ENCODE measurements at regions not wholly inside any gene's neighbourhood (a gene's known extent, or its start where the extent isn't known, plus 50 kb on each side); places are given as distances from the start of the nearest gene placed in this dataset.
"Not testable (repeated sequence)": the region's sequence is repeated elsewhere in the genome, so short reads cannot be mapped to it uniquely, and the experiment has no call there.

DNA sequence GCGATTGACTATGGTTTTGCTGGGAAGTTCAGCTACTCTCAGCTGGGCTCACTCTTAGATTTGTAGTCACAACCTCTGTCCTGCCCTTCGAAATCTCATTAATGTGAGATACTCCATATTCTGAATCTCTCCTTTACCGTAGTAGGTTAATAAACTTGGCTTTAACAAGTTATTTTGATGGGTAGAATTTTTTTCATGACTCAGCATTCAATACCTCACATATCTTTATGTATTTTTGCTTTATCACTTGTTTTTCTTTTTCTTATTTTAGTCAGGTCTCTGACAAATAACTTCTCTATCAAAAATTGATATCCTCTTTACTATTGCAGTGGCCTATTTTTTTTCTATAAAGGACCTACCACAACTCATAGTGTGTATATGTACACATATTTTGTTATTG, 855.2 kb upstream of the ADGRB3 start:
- no peak for DNase-seq

DNA sequence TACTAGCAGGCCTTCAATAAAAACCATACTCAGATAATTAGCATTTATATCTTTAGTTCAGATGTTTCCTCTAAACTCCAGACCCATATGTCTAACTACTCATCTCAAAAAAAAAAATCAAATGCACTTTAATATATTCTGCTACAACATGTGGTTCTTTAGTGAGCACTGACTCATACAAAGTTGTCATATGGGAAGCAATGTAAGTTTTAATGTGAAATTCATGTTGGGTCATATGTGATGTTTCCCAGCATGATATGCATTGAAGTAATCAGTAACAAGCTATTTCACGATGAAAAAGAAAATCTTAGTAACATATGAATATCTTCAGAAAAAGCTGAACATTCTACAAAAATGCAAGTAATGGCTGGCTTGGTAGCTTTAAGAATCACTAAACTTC, 859.7 kb upstream of the ADGRB3 start:
- no peak for DNase-seq

DNA sequence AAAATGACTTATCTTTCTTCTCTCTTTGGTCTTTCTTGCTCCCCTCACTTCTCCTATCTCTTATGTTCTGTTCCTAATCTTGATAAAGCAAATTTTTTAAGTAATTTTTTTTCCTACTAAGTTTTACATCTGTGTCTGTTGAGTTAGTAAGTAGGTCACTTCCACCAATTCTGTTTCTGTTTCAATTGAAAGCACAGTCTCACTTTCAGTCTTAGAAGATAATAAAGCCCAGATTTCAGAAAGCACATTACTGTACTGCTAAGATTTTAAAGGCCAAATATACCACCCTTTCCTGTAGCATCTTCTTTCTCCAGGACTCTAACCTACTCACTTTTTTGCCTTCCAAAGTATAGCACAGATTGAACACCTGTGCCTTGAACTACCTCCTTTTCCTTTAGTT, 866.1 kb upstream of the ADGRB3 start:
- DNase-seq, result no peak

DNA sequence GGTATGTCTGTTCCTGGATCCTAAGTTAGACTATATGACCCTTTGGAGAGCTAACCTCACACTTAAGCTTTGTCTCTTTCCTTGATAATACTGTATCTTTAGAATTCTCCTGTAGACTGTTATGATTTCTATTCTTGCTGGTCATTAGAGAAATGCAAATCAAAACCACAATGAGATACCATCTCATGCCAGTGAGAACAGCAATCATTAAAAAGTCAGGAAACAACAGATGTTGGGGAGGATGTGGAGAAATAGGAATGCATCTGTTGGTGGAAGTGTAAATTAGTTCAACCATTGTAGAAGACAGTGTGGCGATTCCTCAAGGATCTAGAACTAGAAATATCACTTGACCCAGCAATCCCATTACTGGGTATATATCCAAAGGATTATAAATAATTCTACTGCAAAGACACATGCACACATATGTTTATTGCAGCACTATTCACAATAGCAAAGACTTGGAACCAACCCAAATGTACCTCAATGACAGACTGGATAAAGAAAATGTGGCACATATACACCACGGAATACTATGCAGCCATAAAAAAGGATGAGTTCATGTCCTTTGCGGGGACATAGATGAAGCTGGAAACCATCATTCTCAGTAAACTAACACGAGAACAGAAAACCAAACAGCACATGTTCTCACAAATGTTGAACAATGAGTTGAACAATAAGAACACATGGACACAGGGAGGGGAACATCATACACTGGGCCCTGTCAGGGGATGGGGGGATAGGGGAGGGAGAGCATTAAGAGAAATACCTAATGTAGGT, 867.8 kb upstream of the ADGRB3 start:
- DNase-seq, result not testable (repeated sequence)

DNA sequence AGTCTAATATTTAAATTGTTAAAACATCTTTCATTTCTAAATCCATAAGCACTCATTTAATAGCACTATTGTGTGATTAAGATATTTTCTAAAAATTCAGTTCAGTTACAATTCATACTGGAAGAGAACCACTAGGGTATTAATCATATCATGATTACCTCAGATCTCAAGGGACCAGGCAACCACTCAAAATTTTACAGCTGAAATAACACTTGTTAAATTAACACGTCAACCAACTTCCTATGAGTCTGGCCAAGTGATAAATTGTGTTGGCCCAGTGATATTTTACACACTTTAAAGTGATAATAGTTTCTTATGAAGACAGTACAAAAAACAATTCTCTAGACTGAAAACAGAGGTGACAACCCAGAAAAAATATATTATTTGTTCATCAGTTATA, 869.0 kb upstream of the ADGRB3 start:
- no peak for DNase-seq

DNA sequence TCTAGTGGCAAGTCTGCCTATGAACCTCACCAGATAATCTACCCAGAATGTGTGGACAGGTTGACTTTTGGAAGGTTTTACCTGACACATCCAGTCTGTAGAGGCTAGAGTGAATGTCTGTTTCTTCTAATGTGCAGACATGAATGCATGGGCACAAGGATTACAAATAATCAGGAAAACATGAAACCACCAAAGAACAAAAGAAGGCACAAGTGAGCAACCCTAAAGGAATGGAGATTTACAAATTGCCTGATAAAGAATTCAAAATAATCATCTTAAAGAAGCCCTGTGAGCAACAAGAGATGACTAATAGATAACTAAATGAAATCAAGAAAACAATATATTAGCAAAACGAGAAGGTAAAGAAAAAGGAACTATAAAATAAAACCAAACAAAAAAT, 876.1 kb upstream of the ADGRB3 start:
- DNase-seq, result no peak

DNA sequence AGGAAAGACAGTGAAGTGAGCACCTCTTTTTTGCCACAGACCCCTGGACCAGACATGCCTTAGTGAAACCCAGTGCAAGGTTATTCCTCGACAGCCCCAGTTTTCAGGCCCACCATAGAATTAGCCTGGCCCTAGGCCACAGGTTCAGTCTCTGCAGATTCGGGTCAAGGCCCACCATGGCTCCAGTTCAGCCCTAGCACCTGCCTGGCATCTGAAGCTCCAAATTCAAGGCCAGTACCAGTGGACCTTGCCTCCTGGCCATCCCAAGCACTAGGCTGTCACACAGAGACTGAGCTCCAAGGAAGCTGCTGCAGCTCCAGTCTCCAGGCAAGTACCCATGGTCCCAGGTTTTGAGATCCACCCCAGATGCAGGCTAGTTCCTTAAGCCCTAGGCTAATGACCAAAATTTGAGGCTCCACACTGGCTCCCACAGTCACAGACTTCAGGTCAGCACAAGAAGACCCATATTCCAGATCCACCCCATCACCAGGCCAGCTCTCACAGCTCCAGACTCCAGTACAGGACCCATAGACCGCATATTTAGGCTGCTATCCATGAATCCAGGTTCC, 877.5 kb upstream of the ADGRB3 start:
- no peak for DNase-seq

DNA sequence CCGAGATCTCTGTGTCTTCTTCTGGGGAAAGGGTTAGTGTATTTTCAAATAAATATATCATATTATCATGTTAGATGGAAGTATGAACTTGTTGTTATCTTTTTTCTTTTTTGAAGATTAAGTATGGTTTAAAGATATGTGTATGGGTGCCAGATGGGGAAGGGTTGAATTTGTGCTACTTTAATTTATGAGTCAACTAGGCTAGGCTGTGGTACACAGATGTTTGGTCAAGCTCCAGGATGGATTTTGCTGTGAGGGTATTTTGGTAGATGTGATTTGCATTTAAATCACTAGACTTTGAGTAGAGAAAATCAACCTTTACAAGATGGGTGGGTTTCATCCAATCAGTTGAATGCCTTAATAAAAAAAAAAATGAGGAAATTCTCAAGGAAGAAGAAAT, 886.6 kb upstream of the ADGRB3 start:
- no peak for DNase-seq

DNA sequence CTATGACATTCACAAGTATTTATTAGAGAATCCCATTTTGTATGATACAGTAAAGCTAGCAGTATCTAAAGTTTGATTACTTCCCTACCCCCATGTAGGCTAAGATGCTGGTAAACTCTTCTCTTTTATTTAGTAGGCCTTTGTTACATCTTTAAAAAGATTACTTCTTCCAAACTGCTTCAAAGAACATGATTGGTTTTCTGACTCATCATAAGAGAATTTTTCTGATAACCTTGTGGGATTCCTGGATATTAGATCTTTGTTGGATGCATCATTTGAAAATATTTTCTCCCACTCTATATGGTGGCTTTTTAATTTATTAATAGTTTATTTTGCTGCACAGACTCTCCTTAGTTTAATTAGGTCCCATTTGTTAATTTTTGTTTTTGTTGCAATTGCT, 898.3 kb upstream of the ADGRB3 start:
- DNase-seq, result no peak

DNA sequence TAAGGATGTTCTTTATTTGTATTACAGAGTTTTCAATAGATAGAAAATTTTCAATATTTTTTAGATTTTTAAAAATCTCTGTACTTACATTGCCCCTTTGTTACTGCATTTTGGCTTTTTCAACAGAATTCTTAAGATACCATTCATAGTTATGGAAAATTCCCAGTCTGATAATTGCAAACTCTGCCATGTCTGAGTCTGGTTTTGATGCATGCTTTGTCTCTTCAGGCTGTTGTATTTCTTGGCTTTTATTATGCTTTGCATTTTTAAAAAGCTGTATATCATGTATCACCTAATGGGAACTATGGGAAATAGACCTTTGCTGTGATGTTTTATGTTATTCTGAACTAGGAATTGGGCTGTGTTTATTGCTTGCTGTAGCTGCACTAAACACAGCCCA, 898.9 kb upstream of the ADGRB3 start:
- DNase-seq, result no peak

DNA sequence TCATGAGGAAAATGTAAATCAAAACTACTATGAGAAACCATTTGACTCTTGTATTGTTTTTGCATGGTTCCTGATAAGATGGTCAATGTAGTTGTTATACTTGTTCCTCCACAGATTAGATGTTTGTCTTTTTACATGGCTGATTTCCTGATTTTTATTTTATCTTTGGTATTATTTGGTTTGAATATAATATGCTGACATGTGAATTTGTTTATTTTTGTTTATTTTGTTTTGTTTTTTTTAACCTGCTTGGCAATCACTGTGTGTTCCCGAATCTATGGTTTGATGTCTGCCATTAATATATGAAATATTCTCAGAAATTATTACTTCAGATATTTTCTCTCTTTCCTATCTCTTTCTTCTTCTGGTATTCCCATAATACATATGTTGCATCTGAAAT, 899.5 kb upstream of the ADGRB3 start:
- no peak for DNase-seq

DNA sequence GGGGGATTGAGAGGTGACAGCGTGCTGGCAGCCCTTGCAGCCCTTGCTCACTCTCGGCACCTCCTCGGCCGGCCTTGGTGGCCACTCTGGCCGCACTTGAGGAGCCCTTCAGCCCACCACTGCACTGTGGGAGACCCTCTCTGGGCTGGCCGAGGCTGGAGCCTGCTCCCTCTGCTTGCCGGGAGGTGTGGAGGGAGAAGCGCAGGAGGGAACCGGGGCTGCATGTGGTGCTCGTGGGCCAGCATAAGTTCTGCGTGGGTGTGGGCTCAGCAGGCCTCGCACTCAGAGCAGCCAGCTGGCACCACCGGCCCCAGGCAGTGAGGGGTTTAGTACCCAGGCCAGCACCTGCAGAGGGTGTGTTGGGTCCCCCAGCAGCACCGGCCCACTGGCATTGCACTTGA, 912.2 kb upstream of the ADGRB3 start:
- DNase-seq, result no peak

DNA sequence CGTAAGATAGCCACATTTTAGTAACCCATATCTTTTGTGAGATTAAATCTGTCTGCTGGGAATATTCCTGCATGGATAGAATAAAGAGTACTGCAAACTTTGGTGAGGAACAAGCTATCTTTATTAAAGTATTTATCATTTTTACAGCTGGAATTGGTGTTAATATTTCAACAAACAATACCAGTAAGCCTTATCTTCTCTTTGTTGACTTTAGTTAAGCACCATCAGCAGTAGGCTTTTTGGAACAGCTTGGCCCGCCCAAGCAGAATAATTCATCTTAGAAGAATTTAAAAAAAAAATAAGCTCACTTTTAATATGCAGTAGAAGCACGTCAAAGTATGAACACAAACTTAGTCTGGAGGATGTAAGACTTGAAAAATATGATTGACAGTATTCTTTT, 917.8 kb upstream of the ADGRB3 start:
- DNase-seq, result no peak

DNA sequence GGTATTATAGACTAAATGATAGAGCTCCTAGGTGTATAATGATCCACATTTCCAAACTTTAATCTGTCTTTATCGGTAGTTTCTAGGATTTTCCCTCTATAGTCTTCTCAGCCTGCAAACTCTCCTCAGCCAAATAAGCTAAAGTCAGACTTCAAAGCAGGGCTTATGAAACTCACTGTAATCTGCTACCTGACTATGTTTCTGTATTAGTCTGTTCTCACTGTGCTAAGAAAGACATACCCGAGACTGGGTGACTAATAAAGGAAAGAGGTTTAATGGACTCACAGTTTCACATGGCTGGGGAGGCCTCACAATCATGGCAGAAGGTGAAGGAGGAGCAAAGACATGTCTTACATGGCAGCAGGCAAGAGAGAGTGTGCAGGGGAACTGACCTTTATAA, 928.7 kb upstream of the ADGRB3 start:
- no peak for DNase-seq

DNA sequence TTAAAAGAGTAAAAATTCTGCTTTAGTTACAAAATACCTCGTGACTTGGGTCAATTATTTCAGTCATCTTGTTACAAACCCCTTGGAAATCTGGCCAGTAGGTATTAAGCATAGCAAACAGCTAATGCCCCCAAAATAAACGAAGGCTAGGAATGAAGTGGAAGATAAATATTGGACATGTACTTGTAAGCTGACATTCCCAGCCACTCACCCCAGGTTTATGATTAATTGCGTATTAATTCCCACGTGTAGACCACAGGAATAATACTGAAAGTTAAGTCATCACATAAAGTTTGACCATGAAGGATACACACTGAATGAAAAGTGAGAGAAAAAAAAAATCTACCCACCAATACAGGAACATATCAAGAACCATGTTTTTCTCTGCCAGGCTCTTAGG, 936.5 kb upstream of the ADGRB3 start:
- no peak for DNase-seq

DNA sequence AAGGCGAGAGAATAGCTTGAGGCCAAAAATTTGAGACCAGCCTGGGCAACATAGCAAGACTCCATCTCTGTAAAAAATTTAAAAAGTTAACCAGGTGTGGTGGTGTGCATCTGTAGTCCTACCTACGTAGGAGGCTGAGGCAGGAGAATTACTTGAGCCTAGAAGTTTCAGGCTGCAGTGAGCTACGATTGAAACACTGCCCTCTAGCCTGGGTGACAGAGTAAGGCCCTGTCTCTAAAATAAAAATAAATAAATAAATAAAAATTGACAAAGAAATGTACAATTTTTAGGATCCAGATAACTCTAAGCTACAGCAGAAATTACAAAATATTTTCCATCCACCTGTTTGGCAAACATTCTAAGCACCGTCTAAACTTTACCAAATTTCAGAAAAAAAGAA, 941.0 kb upstream of the ADGRB3 start:
- no peak for DNase-seq

DNA sequence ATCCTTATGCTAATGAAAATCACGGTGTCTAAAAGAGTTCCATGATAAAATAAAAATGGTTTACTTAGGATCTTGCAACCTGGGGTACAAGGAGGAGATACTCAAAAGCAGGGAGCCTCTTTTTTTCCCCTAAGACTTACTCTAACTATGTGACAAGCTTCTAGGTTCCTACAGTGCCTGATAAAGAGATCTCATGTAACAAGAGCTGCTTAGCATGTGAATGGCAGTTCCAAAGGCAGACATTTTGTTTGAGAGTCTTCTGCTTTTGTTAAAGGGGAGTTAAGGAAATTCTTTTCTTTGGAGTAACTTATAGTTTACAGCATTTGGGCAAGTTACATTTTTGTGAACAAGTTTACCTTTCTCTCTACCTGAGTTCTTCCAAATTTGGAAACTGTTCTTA, 945.8 kb upstream of the ADGRB3 start:
- DNase-seq, result no peak

DNA sequence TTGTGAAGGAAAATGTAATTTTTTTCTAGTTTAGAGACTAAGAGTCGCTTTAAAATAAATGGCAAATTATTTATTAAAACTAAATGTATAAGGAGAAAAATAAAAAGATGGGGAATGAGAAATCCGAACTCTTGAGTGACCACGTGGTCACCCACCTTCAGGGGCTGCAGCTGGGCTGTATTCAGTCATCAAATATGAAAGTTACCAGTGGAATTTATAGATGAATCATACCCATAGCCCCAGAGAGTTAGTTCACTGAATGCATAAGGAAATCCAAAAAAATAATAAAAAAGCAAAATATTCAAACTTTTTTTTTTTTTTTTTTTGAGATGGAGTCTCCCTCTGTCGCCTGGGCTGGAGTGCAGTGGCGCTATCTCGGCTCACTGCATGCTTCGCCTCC, 947.7 kb upstream of the ADGRB3 start:
- DNase-seq, result no peak

DNA sequence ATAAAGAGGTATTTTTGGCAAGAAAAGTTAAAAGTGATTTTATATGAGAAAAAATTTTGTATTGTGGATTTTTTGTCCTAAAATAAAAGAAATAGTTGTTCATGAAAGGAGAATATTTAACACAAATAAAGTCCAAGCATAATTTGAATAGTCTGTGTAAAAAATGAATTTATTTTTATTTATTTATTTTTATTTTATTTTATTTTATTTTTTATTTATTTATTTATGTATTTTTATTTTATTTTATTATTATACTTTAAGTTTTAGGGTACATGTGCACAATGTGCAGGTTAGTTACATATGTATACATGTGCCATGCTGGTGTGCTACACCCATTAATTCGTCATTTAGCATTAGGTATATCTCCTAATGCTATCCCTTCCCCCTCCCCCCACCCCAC, 948.9 kb upstream of the ADGRB3 start:
- not testable (repeated sequence) for DNase-seq

DNA sequence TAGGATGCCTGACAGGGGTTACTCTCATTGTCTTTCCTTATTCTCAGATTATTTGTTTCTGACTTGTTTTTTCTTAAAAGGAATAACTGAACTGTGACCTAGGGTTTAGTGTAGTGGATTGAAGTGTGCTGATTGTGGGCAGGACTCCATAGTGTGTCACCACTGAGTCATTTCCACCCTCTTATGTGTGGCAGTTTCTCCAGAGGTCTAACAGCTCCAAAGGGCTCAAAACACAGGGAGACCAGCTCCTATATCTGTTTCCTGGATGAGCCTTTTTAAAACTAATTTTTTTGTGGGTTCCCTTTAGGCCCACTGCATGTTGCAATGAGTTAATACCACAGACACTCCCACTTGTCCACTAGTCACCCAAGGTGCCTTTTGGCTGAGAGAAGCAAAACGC, 951.1 kb upstream of the ADGRB3 start:
- no peak for DNase-seq

DNA sequence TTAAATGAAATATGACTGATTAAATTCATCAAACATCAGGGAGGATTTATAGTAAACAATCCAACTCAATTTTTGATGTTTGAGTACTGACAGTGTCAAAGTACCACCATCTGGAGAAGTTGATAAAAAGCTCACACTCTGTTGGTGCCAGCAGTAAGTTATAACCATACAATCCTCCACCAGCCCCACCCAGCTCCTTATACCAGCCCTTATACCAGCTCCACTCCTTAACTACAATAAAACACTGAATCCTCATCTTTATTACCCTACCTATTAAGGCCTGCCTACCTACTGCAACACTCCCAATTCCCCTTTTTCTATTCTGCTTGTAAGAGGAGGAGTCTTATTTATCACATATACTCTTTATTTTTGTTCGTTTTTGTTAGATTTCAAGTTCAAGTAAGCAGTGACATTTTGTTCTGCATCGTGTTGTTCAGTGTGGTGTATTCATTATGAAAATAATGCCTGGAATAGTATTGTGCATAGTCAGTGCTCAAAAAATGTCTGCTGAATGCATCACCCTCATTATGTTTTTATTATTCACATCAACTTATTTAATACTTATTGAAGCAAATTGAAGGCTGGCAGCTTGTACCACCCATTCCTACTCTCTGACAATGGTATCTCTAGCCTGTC, 954.7 kb upstream of the ADGRB3 start:
- no peak for DNase-seq

DNA sequence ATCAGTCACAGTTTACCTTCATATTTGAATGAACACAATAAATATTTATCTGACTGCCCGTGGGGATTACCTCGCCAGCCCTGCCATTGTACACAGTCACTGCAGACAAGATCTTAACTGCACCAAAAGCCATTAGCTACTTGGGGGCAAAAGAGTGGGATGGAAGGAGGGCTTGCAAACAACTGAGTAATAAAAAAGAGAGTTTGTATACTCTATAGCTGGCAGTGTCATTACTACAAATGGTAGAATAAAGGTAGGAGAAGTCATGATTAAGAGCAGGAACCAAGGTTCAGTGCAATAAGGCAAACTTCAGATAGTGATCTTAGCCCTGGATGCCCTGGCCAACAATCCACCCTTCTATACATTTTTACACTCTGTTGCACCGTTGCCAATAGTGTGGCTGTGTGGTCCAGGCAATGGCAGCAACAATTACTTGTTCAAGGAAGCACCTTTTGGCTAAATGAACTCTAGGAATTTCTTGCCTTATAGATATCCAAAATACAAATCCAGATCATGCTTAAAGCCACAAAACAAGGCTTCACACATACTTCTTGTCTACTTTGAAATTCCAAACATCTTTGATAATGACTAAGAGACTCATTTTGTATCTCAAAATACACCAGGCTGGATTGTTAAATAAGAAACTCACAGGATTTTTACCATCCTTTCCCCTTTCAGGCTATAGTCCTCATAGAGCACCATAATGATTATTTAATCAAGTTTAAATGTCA, 955.4 kb upstream of the ADGRB3 start:
- DNase-seq, result no peak

DNA sequence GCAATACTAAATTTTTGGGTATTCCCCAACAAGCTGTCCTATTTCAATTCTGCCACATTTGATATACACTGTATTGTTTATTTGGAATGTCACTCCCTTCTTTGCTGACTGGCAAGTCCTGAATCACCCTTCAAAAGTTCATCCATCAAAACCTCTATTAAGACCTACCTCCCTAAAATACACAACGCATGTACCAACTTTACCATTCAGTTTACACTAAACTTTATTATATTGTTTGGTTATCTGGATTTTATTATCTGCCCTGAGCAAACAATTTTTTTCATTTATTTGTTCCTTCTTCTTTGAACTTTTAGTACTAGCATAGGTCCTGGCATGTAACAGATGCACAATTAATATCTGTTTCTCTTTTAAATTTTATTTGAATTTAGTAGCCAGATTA, 958.2 kb upstream of the ADGRB3 start:
- DNase-seq, result no peak
